ENCODE measurements at regions not wholly inside any gene's neighbourhood (a gene's known extent, or its start where the extent isn't known, plus 50 kb on each side); places are given as distances from the start of the nearest gene placed in this dataset.
"Not testable (repeated sequence)": the region's sequence is repeated elsewhere in the genome, so short reads cannot be mapped to it uniquely, and the experiment has no call there.

GRCh38 chr5:56406838-56407237, 173.7 kb upstream of the ANKRD55 start:
- no peak for DNase-seq (ENCODE audit: extremely low read depth, low read depth, low spot score)

DNA sequence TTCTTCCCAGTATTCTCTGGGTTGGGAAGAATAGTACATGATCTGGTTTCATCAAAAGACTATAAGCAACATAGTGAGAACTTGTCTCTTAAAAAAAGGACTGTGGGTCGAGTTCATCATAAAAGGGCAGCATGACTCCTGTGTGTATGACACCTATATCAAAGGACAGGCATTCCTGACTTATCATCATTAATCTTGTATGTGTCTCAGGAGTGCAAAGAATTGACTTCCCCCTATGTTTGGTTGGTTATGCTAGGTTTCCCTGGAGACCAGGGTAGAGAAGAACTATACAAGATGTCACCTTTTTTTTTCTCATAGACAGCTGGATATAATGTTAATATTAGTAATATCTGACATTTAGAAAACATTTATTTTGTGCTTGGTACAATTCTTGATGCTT, 173.1 kb upstream of the ANKRD55 start:
- DNase-seq (ENCODE audit: extremely low read depth, low read depth, low spot score), result no peak

GRCh38 chr5:56405116-56405908, 172.2 kb upstream of the ANKRD55 start:
- DNase-seq (ENCODE audit: extremely low read depth, low read depth, low spot score), result no peak

GRCh38 chr5:56402266-56403220, 169.4 kb upstream of the ANKRD55 start:
- no peak for DNase-seq (ENCODE audit: extremely low read depth, low read depth, low spot score)

DNA sequence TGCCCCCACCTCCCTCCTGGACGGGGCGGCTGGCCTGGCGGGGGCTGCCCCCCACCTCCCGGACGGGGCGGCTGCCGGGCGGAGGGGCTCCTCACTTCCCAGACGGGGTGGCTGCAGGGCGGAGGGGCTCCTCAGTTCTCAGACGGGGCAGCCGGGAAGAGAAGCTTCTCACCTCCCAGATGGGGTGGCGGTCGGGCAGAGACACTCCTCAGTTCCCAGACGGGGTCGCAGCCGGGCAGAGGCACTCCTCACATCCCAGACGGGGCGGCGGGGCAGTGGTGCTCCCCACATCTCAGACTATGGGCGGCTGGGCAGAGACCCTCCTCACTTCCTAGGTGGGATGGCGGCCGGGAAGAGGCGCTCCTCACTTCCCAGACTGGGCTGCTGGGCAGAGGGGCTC, 164.7 kb upstream of the ANKRD55 start:
- DNase-seq (ENCODE audit: extremely low read depth, low read depth, low spot score), result not testable (repeated sequence)

DNA sequence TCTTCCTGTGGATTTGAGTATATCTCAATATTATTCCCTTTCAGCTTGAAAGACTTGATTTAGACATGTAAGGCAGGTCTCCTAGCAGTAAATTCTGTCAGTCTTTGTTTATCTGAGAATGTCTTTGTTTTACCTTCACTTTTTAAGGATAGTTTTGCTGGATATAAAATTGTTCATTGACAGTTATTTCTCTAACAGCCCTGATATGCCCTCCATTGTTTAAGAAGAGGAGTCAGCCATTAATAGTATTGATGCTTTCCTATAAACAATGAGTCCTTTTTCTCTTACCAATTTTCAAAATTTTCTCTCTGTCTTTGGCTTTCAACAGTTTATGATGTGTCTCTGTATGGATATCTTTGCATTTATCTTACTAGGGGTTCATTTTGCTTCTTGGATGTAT, 163.5 kb upstream of the ANKRD55 start:
- no peak for DNase-seq (ENCODE audit: extremely low read depth, low read depth, low spot score)

GRCh38 chr5:56389261-56389660, 156.1 kb upstream of the ANKRD55 start:
- DNase-seq (ENCODE audit: extremely low read depth, low read depth, low spot score), result no peak

- no peak for DNase-seq (ENCODE audit: extremely low read depth, low read depth, low spot score)
Observed at GRCh38 chr5:56388229-56388985, 155.3 kb upstream of the ANKRD55 start.

GRCh38 chr5:56386046-56386445, 152.9 kb upstream of the ANKRD55 start:
- no peak for DNase-seq (ENCODE audit: extremely low read depth, low read depth, low spot score)

DNA sequence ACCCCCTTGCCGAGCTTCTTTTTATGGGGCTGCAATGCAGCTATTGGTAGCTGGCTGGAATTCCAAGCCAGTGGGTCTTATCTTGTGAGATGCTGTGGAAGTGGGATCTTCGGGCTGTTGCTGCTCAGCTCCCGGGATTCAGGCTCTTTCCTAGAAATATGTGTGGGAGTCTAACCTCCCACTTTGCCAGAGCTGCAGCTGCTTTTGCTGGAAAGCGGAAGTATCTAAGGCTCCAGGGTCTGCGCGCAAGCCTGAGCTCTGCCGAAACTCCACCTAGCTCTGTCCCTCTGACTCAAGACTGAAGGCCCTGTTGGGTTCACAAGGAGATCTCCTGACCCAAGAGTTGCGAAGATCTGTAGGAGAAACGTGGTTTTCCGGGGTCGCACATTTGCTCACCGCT, 151.1 kb upstream of the ANKRD55 start:
- no peak for DNase-seq (ENCODE audit: extremely low read depth, low read depth, low spot score)

DNA sequence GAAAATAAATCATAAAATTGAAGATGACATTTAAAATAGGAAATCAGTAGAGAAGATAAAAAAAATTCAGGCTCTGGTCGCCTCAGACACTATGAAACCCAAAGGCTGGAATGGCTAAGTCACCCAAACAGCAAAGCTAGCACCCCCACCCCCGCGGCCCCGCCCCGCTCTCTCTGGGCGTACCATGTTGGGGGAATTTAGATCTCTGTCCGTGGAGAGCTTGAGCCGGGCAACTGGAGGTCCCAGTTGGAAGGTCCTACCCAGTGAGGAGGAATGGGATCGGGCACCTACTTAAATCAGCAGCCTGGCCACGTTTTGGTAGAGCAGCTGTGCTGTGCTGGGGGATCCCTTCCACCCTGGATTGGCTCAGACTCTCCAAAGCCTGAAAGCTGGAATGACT, 150.6 kb upstream of the ANKRD55 start:
- no peak for DNase-seq (ENCODE audit: extremely low read depth, low read depth, low spot score)

- no peak for DNase-seq (ENCODE audit: extremely low read depth, low read depth, low spot score)
Observed at GRCh38 chr5:56382896-56383295, 149.8 kb upstream of the ANKRD55 start.

DNA sequence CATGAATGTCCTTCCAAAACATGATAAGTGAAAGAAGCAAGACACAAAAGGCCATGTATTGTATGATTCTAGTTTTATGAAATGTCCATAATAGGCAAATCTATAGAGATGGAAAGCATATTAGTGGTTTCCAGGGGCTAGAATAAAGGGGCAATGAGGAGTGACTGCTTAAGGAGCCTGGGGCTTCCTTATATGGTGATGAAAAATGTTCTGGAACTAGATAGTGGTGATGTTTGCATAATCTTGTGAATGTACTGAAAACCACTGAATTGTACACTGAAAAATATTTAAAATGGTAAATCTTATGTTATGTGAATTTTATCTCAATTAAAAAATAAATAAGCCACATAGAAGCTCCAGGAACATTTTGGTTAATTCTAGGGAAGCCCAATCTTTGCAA, 144.4 kb upstream of the ANKRD55 start:
- no peak for DNase-seq (ENCODE audit: extremely low read depth, low read depth, low spot score)

DNA sequence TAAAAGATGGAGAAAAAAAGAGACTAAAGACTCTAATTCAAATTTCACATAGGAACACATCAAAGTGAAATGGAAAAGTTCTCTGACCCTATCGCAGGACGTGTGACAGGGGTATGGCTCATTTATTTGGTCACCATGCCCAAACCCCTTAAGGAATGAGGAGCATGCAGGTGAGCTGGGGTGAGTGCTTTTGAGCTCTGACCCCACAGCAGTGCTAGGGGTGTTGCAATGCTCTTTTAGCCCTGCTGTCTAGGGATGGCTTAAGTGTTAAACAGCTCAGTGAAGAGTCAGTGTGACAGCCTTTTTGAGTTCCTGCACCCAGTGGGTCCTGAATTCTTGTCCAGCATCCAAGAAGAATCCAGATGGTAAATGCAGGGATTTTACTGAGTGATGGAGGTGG, 143.0 kb upstream of the ANKRD55 start:
- no peak for DNase-seq (ENCODE audit: extremely low read depth, low read depth, low spot score)

DNA sequence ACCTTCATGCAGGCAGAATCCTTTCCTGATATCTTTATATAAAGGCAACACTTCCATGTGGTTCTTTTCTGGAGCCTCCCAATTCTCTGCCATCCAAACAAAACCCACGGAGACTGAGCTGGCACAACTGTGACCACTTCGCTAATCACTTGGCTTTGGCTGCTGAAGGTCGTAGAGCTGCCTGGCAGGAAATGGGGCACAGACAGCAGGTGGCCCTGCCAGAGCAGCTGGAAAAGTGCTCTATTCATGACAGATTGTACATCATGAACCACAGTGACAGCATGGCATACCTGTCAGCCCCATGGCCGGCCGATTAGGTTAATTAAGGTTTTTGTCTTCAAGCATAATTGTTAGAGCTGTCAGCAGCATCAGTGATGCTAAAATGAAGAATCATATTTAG, 141.9 kb upstream of the ANKRD55 start:
- DNase-seq (ENCODE audit: extremely low read depth, low read depth, low spot score), result no peak

GRCh38 chr5:56372491-56372890, 139.4 kb upstream of the ANKRD55 start:
- DNase-seq (ENCODE audit: extremely low read depth, low read depth, low spot score), result not testable (repeated sequence)

GRCh38 chr5:56369361-56369811, 136.3 kb upstream of the ANKRD55 start:
- no peak for DNase-seq (ENCODE audit: extremely low read depth, low read depth, low spot score)

DNA sequence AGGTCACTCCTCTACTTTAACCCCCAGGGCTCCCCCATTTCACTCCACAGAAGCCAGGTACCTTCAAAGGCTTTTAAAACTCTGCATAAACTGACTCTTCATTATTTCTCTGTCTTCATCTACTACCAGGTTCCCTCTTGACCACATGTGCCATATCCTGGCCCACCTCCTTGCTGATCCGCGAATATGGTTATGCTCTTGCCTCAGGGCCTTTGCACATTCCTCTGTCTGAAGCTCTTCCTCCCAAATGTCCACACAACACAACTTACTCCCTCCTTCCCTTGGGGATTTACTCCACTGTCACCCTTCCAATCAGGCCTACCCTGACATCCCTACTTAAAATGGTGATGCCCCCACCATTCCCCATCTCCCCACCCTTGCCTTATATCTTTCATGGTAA, 134.6 kb upstream of the ANKRD55 start:
- DNase-seq (ENCODE audit: extremely low read depth, low read depth, low spot score), result no peak

DNA sequence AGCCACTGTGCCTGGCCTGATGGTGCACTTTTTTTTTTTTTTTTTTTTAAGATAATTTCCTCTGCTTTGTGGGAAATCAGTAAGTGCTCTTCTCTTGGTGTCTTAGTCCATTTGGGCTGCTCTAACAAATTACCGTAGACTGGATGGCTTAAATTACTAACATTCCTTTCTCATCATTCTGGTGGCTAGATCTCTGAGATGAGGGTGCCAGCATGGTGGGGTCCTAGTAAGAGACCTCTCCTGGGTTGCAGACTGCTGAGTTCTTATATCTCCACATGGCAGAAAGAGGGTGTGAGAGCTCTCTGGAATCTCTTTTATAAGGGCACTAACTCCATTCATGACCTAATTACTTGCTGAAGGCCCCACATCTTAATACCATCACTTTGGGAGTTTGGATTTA, 133.9 kb upstream of the ANKRD55 start:
- no peak for DNase-seq (ENCODE audit: extremely low read depth, low read depth, low spot score)

- DNase-seq (ENCODE audit: extremely low read depth, low read depth, low spot score), result no peak
Observed at GRCh38 chr5:56361398-56361797, 128.3 kb upstream of the ANKRD55 start.

DNA sequence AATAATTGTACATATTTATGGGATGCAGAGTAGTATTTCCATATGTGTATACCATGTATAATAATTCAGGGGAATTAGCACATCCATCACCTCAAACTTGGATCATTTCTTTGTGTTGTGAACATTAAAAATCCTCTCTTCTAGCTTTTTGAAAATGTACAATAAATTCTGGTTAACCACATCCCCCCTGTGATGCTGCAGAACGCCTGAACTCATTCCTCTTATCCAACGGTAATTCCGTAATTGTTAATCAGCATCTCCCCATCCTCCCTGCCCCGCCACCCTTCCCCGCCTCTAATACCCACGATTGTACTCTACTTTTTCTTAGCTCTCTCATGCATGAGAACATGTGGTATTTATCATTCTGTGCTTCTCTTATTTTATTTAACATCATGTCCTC, 127.7 kb upstream of the ANKRD55 start:
- DNase-seq (ENCODE audit: extremely low read depth, low read depth, low spot score), result no peak
